HG02885 (cell line): ENCODE measurements at regions not wholly inside any gene's neighbourhood (a gene's known extent, or its start where the extent isn't known, plus 50 kb on each side); places are given as distances from the start of the nearest gene placed in this dataset.
A peak's percentile ranks its signal among the peaks of the same experiment; 100 is the strongest.

Experiments used
- ATAC-seq: cut with Tn5 transposase; IDR thresholded peaks from one replicate; pipeline ENCODE4 v1.9.1; 2021; ENCODE audit warnings: mild to moderate bottlenecking; ENCODE audit not compliant: unreplicated experiment, poor library complexity

DNA sequence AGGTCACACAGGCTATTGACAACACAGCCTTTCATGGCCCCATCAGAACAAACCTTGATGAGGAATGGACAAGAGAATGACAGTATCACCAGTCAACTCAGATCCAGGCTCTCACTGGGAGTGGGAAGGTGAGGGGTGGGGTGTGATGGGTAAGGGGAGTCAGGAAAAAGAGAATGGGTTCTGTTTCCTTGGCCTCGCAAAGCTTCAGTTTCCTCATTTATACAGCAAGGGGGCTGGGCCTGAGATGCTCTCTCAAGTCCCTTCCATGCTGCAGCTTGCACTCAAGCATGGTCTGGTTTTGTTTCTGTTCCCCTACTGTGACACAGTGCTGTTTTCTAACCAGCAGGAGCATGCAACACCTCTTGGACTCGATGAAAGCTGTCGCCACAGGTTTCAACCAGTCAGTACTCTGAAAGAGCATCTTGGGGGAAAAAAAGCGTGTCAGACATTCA, 65.7 kb upstream of the IL12A start:
- ATAC-seq: peak; percentile 90

- ATAC-seq: no peak
Observed at GRCh38 chr3:159923336-159923735, 65.3 kb upstream of the IL12A start.

DNA sequence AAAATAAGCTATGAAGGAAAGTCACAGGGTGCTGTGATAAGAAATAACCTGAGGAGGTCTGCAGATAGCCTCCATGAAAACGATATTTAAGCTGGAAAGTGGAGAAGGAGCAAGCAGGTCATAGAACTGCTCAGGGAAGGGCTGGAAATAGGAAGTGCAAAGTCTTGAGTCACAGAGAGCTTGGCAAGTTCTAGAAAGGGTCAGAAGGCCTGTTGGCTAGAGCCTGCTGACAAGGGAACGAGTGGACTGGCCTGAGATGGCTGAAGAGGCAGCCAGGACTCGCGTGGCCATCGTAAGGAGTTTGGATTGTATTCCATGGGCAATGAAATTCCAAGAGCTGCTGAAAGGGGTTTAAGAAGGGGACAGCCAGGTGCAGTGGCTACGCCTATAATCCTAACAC, 64.7 kb upstream of the IL12A start:
- no peak for ATAC-seq

GRCh38 chr3:159924411-159924810, 64.2 kb upstream of the IL12A start:
- ATAC-seq: no peak

DNA sequence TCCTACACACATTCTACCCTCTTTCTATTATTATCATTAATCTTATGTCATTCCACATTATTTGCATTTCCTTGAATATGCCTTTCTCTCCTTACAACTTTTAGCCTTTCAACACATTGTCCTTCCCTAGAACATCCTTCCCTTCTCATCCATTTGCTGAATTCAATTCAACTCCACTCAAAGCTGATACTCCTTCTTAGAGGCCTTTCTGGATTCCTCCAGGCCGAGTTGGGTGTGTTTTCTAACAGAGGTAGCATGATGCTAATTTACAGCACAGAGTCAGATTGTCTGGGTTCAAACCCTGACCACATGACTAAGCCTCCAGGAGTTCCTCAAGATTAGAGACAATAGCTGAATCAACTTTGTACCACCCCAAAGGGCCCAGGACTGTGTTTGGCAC, 63.4 kb upstream of the IL12A start:
- no peak for ATAC-seq

- no peak for ATAC-seq
Observed at GRCh38 chr3:159926573-159926972, 62.1 kb upstream of the IL12A start.

DNA sequence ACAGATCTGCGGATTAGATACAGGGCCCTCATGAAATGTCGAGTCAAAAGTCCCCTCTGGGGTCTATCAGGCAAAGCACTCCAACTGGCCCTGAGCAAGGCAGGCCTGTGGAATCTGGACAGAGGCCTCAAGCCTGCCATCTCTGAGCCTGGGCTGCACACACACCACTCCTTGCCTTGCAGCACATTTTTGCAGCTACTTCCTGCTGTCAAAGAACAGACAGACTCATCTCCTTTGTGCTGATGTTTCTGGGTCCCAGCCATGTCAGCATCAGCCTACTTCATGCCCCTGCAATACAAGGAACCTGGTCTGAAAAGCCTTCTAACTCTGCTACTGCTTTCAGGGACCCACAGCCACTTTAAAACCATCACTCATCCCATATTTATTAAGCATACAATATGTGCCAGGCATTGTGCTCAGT, 60.6 kb upstream of the IL12A start:
- ATAC-seq: no peak

DNA sequence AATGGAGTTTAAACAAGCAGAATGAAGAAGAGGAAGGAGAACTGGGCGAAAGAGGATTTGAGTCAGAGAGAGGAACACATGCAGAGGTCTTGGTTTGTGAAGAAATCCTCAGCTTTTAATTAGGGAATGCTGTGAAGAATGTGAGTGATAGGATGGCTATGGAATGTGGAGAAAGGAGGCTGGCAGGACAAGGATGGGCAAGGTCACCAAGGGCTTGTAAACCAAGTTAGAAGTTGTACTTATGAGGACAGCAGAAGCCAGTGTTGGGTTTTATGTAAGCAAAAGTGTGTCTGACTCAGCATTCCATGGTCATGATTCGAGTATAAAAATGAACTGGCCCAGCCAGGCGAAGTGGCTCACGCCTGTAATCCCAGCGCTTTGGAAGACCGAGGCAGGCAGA, 60.0 kb upstream of the IL12A start:
- no peak for ATAC-seq

DNA sequence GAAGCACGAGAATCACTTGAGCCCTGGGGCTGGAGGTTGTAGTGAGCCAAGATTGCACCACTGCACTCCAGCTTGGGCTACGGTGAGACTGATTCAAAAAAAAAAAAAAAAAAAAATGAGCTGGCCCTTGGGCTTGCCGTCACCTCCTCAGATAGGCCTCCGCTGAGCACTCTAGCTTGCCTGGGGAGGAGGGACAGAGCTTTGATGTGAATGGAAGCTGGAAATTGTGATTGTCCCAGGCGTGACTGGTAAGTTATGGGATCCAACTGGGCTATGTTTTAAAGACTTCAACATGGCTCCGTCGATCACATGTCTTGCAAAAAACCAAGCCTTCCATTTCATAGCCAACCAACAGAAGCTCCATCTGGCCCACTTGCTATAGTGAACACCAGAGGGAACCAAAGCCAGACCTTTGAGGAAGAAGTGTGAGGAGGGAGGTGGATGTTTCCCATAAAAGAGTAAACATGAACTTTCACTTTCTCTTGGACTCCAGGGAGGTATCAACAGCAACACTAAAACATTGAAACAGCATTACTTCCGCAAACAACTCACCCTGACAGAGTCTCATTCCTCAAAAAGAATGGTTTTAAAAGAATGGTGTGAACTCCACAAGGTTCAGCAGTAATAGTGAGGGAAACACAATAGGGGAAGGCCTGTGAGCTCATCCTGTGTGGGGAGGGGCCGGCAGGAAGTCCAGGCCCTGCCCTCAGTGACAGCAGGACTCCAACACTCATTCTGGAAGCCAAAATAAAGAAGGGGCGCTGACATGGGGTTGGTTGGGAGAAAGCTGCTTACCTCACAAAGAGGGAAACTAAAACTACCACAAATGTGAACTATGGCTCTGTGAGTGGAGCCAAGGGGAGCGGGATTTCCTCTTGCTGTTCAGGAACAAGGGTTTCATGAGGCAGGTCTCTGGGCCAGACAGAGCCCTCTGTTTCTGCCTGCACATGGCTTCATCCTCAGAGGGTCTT, 59.2 kb upstream of the IL12A start:
- ATAC-seq: peak; percentile 63

- ATAC-seq: no peak
Observed at GRCh38 chr3:159934216-159934615, 54.4 kb upstream of the IL12A start.

- ATAC-seq: no peak
Observed at GRCh38 chr3:159936541-159936940, 52.1 kb upstream of the IL12A start.

GRCh38 chr3:159937561-159938166, 51.0 kb upstream of the IL12A start:
- no peak for ATAC-seq

GRCh38 chr3:159938714-159939113, 49.9 kb upstream of the IL12A start:
- ATAC-seq: no peak
